HG02885 (cell line): ENCODE measurements at regions not wholly inside any gene's neighbourhood (a gene's known extent, or its start where the extent isn't known, plus 50 kb on each side); places are given as distances from the start of the nearest gene placed in this dataset.
"Not testable (repeated sequence)": the region's sequence is repeated elsewhere in the genome, so short reads cannot be mapped to it uniquely, and the experiment has no call there.

Experiments
- ATAC-seq: cut with Tn5 transposase; IDR thresholded peaks from one replicate; pipeline ENCODE4 v1.9.1; 2021; ENCODE audit warnings: mild to moderate bottlenecking; ENCODE audit not compliant: unreplicated experiment, poor library complexity

DNA sequence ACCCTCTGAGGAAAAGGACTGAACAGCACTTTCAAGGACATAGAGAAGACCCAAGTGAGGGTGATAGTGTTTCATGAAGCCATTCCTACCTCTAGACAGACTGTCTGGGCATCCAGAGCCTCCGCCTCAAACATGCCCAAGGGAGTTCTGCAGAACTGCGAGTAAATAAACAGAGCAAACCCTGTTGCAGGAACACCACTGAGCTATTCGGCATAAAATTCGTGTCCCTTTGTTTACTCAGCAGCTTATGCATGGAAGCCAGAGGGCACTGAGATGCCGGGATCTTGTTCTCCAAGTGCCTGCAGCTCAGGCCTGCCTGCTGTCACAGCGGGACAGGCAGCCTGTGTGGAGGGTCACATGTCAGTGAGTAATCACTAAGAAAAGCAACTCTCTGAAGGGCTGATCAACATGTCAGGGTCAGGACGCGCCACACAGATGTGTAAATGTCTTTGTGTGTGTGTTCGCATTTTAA, 164.9 kb upstream of the HEY2 start:
- no peak for ATAC-seq

DNA sequence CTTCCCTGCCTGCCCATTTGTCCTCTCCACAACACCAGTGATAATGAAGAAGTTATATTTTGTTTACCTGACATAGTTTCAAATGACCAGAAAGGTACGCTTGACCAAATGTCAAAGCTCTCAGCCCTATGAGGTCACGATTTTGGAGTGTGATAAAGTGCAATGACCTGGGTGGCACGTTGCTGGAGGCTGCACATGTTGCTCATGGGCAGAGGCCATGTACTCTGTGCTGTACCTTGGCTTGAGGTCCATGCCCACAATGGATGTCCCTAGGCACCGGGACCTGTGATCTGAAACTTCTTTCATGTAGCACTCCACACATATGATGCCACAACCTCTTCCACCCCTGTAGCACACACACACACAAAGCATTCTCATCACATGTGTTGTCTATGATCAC, 164.0 kb upstream of the HEY2 start:
- ATAC-seq: no peak

DNA sequence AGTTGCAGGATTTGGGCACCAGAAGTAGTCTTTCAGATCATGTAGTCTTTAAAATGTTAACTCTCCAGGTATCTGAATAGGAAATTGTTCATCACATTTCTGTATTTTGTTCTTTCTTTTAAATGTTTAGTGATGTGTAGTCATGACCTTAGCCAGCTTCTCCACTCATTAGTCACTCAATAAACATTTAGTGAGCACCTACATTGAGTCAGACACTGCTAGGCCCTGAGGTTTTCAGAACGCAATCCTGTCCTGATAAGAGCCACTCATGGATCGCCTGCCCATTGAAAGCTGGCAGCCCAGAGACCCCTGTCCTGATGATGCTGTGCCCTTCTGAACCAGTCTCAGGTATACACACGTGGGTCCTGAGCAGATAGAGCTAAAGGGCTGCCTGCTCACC, 163.4 kb upstream of the HEY2 start:
- ATAC-seq: no peak

DNA sequence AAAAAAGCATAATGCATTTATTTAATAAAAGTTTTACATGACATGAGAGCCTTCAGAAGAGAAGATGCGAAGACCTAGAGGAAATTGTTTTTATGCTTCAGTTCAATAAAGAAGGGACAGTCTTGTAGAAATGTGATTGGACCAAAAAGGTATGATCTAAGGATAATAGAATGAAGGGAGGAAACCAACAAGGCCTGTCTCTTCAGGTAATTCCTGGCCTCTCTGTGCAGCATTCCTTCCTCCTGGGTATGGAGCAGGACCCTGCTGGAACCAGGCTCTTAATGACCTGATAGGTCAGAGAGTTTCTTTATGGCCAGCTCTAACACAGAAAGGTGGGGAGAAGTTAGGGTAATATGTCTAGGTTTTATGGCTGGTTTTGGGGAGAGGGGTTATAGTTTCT, 162.8 kb upstream of the HEY2 start:
- ATAC-seq: no peak

DNA sequence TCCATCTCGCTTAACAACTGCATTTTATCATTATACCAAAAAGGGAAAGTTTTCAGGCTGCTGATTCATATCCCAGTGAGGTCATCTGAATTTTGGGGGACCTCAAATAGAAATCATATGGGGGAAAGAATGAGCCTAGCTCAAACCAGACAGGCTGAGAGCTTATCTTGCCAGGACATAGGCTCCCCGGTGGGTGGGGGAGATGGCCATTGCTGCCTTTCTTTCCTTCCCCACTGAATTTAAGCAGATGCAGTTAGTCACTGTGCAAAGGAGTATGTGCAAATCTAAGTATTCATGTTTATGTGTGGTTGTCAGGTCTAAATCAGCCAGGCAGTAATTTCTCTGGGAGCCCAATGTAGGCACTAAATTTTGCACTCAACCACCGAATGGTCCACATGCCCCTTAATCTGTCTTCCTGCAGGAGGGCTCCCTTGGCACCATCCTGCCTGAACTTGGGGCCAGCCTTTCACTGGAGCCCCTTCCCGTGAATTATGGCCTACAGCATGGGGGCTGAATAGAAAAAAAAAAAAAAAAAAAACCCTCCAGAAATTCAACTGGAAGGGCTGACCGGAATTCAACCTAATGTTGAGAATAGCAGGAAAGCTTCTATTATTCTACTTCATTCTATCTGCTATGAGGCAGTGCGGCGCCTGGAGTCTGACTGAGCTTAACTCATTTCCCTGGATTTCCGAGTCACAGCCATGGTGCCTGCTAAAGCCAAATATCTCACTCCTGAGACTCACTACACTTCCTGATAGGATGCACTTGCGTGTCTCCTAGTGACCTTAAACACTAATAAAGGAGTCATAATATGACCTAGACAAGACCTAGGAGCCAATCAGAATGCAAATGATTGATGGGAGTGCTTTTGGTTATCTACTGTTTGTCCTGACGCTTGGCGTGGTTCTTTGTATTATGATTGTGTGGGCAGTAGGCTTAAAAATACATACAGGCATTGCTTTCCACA, 161.5 kb upstream of the HEY2 start:
- no peak for ATAC-seq

DNA sequence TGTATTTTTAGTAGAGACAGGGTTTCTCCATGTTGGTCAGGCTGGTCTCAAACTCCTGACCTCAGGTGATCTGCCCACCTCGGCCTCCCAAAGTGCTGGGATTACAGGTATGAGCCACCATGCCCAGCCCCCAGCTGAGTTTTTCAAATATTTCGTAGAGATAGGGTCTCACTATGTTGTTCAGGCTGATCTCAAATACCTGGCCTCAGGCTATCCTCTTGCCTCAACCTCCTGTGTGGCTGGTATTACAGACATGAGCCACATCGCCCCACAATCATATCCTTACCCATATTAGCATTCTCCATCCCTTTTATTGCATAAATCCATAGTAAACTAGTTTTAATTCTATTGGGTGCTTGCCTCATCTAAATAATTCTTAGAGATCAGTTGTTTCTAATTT, 157.6 kb upstream of the HEY2 start:
- not testable (repeated sequence) for ATAC-seq

DNA sequence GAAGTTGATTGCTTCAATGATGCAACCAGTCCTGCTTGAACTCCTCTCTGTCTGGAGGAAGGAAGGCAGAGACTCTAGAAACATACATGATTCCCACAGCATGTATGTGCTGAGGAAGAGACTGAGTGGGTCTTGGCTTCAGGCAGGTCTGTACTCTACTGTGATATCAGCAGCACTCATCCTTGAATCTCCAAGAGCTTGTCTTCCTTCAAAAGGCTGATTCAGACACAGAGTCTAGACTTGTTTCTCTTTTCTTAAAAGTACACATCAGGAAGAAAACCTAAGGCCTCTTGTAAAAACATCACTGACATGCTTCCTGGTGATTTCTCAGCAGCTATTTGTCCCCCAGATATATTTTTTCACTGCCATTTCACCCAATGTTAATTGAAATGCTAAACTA, 155.7 kb upstream of the HEY2 start:
- ATAC-seq: no peak

DNA sequence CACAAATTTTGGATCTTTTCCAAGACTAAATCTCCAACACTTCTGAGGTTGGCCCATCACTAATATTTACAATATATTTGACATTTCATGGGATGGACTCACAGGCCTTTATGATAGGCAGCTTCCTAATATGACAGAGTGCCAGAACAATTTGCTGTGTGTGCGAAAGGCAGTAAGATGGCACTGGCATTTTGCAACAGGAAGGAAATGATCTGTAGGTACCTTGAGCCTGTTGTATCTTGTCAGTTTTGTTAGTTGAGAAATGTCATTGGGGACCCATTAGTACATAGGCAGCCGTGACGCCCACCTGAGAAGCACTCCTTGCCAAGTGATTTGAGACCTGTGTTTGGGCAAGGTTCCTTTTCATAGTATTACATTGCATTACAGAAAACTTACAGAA, 153.4 kb upstream of the HEY2 start:
- no peak for ATAC-seq

DNA sequence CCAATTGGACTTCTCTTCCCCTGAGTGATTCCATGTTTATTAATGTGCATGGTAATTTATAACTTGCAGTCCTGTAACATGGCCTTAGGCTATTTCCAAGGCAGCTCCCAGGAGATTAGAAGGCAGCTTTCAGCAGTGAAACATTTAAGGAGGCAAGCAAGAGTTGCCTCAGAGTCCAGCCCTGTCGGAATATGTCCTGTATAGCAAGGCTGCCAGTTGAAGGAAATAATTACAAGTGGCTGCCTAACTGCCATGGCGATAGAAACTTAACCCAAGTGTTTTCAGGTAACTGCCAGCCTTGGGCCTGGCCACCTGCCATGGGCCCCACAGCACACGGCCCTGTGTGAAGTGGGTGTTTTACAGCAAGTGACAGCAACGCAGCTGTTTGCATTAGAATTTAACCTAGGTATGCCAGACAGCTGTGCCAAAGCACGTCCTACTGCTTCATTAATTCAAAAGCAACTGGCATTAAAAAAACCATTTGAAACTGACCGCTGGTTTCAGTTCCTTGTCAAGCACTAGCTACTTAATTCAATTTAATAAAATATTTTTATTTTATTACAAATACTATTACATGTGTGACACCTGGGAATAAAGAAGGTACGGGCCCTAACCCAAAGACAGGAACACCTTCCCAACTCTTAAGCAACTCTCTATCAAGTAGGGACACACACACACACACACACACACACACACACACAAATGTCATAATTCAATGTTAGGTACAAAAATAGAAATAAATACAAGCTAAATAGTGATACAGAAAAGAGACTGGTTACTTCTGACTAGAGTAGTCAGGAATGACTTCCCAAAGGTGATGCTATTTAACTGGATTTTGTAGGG, 151.8 kb upstream of the HEY2 start:
- ATAC-seq: no peak

DNA sequence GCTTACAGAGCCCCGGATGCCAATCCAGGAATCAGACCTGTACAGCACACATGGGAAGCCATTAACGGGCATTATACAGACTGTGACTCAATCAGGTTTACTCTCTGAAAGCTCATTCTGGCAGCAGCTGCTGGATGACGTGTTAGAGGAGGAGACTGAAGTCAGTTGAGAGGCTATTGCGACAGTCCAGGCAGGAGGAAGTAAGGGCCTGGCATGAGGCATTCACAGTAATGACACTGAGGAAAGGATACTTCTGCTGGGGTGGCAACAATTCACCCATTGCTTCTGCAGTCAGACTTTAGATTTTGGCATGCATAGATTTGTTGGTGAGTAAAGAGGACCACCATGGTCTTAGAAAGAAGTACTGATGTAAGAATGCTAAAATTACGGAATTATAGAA, 151.0 kb upstream of the HEY2 start:
- ATAC-seq: no peak

DNA sequence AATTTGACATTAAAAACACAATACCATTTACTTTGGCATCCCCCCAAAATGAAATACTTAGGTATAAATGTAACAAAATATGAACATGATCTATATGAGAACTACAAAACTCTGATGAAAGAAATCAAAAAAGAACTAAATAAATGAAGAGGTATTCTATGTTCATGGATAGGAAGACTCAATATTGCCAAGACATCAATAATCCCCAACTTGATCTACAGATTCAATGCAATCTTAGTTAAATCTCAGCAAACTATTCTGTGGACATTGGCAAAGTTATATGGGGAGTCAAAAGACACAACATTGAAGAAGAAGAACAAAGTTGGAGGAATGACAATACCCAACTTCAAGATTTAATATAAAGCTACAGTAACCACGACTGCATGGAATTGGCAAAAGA, 145.2 kb upstream of the HEY2 start:
- no peak for ATAC-seq

DNA sequence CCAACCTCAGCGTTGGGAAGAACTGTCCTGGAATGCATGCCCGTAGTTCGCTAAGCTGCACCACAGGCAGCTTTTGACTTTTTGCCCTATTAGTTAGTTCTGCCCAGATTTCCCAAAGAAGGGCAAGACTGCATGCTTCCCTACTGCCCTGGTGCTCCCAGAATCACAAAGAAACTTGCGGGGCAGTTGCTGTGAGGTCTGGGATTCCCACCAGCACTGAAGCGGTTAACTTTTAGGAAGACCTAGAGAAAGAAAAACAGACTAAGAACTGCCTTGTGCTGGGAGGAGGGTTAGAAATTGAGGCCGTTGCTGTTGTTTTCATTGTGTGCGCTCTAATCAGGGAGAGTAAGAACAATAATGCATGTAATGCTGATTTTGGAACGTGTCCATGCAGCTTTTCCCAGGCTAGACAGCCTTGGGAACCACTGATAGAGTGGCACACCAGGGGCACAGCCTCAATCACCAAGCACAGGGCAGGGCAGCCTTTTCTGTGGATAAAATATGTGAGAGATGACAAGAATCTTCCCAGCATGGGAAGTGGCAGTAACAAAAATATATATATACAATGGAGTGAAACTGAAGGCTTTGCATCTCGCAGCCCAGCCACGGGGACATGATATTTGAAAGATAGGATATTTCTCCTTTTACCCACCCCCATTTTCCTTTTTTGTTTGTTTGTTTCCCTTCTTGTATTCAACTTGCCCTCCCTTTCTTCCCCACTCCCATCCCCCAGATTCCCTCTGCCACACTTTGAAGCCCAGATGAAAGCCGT, 137.7 kb upstream of the HEY2 start:
- ATAC-seq: no peak

DNA sequence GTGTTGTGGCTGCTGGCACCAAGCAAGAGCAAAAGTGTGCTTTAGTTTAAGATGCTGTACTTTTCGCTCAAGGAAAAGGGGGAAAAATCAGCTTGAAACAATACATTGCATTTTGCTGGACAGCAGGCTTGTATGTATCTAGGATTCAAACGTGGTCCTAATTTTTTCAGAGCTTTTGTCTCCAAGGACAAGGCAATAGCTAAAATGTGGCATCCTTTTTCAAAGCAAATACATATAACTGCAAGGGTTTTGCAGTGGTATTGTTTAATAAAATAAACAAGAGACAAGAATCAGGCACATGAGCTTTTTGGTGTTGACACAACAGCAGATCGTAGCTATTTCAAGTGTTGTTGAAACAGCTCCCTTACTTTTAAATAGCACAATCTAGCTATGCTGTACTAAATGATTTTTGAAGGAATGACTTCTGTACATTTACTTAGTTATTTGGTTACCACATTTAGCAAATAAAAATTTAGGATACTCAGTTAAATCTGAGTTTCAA, 137.0 kb upstream of the HEY2 start:
- no peak for ATAC-seq

DNA sequence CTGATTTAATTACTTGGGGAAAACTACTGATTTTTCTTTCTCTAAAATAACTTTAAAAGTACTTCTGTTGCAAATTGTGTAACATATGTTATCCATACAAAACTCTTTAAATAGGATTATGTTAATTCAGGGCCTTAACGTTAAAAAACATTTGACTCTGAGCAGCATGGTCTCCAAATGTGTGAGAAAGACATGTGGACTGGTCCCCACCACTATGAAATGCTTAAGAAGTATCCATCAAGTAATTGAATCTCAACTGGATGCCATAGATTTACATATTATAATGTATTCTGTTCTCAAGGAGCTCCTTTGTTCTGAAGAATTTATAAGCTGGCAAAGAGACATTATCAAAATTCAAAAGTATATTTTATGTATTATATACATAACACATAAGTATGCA, 130.8 kb upstream of the HEY2 start:
- ATAC-seq: no peak

DNA sequence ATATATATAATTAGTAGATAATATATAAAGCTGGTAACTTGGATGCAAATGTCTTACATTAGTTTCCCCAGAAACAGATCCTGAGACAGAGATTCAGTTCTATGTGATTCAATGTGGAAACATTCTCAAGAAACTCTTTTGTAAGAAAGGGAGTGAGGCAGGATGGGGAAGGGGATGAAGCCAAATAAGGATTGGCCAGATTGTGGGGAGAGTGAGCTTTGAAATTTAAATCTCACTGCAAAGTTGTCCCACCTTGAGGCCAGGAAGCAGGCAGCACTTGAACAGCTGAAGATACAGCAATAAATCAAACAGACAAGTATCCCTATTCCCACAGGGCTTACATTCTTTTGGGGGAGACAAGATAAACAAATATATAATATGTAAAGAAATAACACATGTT, 126.3 kb upstream of the HEY2 start:
- no peak for ATAC-seq

DNA sequence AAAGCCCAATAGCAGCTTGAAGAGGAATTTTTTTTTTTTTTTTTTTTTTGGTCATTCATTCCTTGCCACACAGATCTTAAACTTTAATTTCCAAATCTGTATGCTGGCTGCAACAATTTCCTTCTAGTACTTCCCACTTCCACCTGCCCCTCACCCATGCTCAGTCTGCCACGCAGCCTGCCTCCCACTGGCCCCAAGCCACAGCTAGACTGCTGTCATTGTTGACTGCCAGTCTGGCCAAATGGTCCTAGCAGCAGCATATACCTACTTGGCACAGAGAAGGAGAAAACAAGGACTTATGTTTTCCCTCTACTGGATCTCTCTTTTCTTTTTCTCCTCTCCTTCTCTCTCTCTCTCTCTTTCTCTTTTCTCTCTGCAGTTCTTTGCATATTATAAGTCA, 118.3 kb upstream of the HEY2 start:
- ATAC-seq: no peak

DNA sequence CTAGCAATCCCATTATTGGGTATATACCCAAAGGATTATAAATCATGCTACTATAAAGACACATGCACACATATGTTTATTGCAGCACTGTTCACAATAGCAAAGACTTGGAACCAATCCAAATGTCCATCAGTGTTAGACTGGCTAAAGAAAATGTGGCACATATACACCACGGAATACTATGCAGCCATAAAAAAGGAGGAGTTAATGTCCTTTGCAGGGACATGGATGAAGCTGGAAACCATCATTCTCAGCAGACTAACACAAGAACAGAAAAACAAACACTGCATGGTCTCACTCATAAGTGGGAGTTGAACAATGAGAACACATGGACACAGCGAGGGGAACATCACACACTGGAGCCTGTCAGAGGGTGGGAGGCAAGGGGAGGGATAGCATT, 113.4 kb upstream of the HEY2 start:
- ATAC-seq: not testable (repeated sequence)

DNA sequence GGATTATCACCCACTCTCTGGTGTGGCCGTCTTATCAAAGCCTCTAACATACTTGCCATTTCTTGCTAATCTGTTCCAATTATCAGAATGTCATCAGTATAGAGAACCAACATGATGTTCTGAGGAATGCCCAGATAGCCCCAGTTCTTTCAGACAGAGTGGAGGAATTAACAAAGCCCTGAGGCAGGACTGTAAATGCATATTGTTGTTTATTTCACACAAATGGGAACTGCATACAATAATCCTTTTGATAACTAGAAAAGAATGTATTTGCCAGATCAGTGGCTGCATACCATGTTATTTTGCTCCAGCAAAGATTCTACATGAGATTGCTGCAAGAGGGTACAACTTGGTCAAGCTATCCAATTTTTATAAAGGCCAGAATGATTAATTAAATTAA, 112.8 kb upstream of the HEY2 start:
- no peak for ATAC-seq

DNA sequence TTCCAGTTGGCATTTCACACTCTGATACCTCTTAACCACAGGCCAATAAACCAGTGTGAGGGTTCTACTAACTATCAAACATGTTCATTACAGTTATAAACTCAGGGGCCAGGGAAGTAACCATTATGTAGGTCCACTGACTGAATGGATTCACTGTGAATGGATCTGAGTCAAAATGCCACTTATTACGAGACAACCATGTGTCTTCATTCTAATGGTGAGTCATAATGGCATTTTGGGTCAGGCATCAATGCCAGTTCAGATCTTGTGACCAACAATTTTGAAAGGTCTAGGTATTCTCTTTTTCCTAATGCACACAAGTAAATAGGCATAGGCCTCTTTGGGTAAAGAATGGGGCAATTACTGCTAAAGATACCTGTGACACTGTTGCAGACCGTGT, 112.2 kb upstream of the HEY2 start:
- ATAC-seq: no peak

DNA sequence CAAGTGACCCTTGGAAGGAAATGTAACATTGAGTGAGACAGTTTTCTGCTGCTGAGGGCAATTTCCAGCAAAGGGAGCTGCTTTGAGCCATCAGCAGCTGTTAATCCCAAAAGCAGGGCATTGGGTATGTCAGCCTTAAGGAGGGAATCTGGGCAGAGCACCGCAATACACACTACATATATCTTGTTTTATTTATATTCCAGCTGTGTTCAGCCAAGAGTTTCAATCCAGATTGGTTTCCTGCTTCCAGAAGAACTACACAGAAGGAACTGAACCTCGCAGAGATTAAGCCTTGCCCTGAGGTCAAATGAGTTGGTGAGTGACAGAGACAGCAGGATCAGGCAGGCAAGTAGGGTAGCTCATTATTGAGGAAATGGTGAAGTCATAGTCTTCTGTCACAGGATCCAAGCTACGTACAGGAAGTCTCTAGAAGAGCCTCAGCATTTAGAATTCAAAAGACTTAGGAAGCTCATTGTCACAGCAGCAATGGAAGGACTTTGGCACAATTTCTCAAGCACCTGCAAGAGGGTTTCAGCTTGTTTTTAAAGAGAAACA, 109.9 kb upstream of the HEY2 start:
- no peak for ATAC-seq
